GM12874 (cell line): ENCODE measurements at regions not wholly inside any gene's neighbourhood (a gene's known extent, or its start where the extent isn't known, plus 50 kb on each side); places are given as distances from the start of the nearest gene placed in this dataset.

Experiments
- TF ChIP-seq, protein P1 (sequence below): IDR thresholded peaks from 2 replicates; pipeline ENCODE4 v1.5.1; 2011; ENCODE audit warnings: low read depth, mild to moderate bottlenecking, control low read depth, low read length, moderate library complexity; ENCODE audit not compliant: insufficient read depth

DNA sequence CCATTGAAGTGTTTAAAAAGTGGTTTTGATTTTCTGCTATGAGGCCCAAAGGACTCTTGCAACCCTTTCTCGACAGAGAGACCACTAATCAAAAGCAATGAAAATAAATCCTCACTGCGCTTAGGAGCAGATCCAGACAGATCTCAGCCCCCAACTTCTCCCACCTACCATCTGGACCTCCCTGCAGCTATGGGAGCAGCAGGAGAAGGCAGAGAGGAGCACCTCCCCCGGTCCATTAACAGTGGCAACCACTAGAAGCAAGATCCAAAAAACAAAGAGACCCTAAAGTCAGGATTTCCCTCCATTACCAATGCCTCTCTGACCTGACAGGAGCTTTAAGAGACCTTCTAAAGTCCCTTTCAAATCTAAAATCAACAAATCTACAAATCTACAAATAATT, 99.0 kb upstream of the LSM8 start:
- TF ChIP-seq, protein P1, sequence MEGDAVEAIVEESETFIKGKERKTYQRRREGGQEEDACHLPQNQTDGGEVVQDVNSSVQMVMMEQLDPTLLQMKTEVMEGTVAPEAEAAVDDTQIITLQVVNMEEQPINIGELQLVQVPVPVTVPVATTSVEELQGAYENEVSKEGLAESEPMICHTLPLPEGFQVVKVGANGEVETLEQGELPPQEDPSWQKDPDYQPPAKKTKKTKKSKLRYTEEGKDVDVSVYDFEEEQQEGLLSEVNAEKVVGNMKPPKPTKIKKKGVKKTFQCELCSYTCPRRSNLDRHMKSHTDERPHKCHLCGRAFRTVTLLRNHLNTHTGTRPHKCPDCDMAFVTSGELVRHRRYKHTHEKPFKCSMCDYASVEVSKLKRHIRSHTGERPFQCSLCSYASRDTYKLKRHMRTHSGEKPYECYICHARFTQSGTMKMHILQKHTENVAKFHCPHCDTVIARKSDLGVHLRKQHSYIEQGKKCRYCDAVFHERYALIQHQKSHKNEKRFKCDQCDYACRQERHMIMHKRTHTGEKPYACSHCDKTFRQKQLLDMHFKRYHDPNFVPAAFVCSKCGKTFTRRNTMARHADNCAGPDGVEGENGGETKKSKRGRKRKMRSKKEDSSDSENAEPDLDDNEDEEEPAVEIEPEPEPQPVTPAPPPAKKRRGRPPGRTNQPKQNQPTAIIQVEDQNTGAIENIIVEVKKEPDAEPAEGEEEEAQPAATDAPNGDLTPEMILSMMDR: no peak

DNA sequence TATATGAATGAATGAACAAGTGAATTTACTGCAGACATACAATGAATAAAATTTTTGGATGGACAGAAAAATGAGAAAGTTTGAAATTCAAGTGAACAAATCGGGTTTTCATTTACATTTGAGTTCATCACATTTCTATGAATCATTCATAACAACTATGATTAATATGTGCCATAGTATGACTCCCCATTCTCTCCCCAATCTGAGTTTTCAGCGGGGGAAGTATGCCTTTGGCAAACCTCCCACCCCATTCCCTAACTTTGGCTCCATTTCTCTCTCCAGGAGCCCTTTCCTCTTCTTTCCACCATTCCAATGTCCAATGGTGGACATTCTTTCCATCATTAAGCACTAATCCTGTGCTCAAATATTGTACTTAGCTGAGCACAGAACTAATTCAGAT, 96.8 kb upstream of the LSM8 start:
- TF ChIP-seq, protein P1: no peak

DNA sequence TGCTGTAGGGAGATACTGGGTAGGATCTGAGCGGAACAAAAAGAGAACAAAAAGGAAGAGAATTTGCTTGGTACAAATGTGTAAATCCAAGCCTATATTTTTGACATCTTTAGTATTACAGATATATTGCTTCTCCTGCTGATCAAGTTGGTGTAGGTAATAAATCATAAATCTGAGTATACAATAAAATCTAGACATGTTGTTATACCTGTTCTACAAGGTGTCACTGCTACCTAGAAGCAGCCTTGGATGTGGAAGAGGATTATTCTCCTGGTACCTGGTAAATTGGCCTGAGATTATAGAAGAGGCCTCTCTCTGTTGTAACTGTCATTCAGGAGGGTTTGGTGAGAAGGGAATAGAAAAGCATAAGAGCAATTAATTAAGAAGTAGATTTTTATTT, 89.9 kb upstream of the LSM8 start:
- TF ChIP-seq, protein P1: no peak

DNA sequence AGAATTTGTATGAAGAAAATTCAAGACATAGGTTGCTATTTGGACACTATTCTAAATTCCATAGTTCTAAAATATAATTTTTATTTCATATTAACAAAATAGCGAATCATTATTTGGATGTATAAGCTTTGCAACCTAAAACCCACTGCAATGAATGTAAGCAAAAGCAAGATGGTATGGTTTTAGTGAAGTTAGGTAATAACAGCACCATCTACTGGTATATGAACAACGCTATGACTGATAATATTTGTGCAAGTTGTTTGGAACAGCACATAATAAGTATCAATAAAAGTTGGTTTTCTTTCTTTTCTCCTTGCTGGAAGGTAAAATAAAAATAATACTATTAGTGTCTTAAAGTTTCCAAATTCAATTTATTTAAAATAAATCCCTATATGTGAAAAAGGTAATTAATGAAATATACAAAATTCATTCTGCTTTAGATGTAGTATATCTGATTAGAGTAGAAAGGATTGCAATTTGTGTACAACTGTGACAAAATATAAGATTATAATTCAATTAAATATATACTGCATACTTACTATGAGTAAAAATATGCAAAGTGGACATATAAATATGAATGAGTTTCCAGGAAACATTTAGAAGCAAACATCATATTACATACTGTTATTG, 79.0 kb upstream of the LSM8 start:
- TF ChIP-seq, protein P1: no peak

DNA sequence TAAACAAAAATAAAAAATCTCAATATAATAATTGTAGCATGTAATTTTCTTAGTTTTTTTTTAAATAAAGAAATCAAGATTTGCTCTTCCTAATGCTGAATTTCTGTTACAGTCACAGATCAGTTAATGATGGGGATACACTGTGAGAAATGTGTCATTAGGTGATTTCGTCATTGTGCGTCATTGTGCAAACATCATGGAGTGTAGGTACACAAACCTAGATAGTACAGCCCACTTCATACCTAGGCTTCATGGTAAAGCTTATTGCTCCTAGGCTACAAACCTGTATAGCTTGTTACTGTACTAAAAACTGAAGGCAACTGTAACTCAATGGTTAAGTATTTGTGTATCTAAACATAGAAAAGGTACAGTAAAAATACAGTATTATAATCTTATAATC, 74.4 kb upstream of the LSM8 start:
- TF ChIP-seq, protein P1: no peak

DNA sequence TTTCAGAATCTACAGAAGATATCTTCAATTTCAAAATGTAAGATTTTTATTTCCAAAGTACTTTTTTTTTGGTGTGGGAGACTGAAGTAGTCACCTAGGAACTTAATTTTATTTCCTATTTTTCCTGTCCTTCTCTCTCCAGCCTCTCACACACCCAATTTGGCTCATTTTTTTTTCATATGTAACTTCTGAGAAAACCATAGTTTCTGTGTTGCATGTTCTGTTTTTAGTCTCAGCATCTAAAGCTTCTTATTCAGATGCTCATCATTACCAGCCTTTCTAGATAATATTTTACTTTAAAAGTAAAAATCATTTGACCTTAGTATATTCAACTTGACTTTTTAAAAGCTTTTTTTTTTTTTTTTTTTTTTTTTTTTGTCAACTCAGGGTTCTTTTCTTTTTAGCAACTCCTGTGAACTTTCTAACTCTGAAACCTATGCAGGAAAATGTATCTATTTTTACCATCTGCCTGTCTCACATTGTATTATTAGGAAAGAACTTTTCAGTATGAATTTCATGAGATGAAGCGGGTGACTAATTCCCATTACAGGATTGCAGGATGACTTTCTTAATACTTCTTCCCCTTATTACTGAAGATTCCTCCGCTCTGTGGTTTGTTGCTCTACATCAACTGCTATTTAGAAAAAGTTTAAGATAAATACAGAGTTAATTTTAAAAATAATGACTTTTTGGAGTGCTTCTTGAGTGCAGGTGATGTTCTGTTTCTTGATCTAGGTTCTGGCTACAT, 73.6 kb upstream of the LSM8 start:
- TF ChIP-seq, protein P1: no peak

DNA sequence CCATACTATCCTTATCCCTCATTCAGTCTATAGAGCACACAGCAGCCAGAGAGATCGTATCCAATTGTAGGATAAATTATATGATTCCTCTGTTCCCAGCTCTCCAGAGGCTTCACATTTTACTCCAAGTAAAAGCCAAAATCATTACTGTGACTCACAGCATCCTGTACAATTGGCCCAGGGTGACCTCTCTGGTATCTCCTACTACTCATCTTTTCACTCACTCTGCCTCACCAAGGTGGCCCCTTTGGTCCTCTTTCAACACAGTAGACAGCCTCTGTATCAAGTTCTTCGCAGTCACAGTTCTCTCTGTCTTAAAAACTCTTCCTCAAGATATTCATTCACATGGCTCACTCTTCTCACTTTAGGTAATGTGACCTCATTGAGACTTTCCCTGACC, 72.6 kb upstream of the LSM8 start:
- TF ChIP-seq, protein P1: no peak
